Ascending aorta (tissue), 2 donors: ENCODE measurements at regions not wholly inside any gene's neighbourhood (a gene's known extent, or its start where the extent isn't known, plus 50 kb on each side); places are given as distances from the start of the nearest gene placed in this dataset.

Experiments used
- DNase-seq, 2 donors: peaks; one replicate each; pipeline ENCODE4 v3.0.0-alpha.2; 2019; ENCODE audit warnings: low spot score in 2 of 2
- H3K27ac ChIP-seq, 2 donors: fragments of 200-600 bp; sonication (generic); one replicate each; pipeline ENCODE4 v1.5.1; 2016 to 2017; ENCODE audit warnings: mild to moderate bottlenecking in 1 of 2
- H3K27me3 ChIP-seq: fragments of 200-600 bp; sonication (generic); one replicate; pipeline ENCODE4 v1.5.1; 2017
- H3K36me3 ChIP-seq, 2 donors: fragments of 200-600 bp; sonication (generic); one replicate each; pipeline ENCODE4 v1.5.1; 2016
- H3K4me1 ChIP-seq, 2 donors: fragments of 200-600 bp; sonication (generic); one replicate each; pipeline ENCODE4 v1.5.1; 2016 to 2017; ENCODE audit warnings: mild to moderate bottlenecking in 1 of 2
- H3K4me3 ChIP-seq, 2 donors: fragments of 200-600 bp; sonication (generic); one replicate each; pipeline ENCODE4 v1.5.1; 2016 to 2017; ENCODE audit warnings: mild to moderate bottlenecking in 1 of 2
- H3K9me3 ChIP-seq, 2 donors: fragments of 200-600 bp; sonication (generic); one replicate each; pipeline ENCODE4 v1.5.1; 2016
- CTCF ChIP-seq, 3 experiments: fragments of 200-600 bp in 2 of 3; fragments of 450-650 bp in 1 of 3; sonication (generic) in 2 of 3; IDR thresholded peaks; one replicate each; pipeline ENCODE4 v1.5.1; 2016 to 2019; ENCODE audit warnings: antibody characterized with exemption in 3 of 3, mild to moderate bottlenecking in 1 of 3, moderate library complexity in 1 of 3
- intact Hi-C: fragments of 100-400 bp; cut with DNase I; formaldehyde crosslinking; loops from one replicate; pipeline ENCODE4 v1.15.1; 2023

DNA sequence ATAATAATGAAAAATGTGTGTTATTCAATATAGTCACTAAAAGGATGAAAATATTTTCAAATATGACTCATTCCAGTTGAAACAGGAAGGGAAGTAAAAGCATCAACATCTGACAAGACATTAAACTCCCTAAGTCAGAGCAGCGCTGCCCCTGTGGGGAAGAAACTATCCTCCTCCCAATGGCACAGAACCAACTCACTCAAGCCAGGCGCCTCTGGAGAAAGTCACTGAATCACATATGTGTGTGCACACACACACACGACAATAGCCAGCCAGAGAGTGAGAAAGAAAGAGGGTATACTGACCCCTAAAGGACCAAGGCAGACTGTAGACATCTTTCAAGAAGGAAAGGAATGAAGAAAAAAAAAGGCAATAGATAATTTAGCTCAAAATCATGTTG lies 126.9 kb downstream of the SETD4 start:
- H3K27ac ChIP-seq, result peak overlapping the region; percentile 30 to 44
- DNase-seq, result peak; percentile 34 to 81
- no peaks in the 10 kb centered on the region for H3K36me3 ChIP-seq
- H3K27me3 ChIP-seq, result no peaks in the 10 kb centered on the region
- TF ChIP-seq CTCF (IDR thresholded peaks at IDR 0.05), result peak in 1 of 3 experiments; percentile 15
- no peaks in the 10 kb centered on the region for H3K4me1 ChIP-seq
- H3K4me3 ChIP-seq, result no peak overlapping the region
- intact Hi-C loops, result no loop called here
- H3K9me3 ChIP-seq, result no peaks in the 10 kb centered on the region

- peak; percentile 23 to 72 for DNase-seq
- Histone ChIP-seq H3K36me3 (no peaks in the 10 kb centered on the region), H3K27me3 (no peaks in the 10 kb centered on the region), H3K27ac (peak overlapping the region; percentile 30 to 44), H3K4me1 (no peaks in the 10 kb centered on the region), H3K9me3 (no peaks in the 10 kb centered on the region), H3K4me3 (no peak overlapping the region)
- no peak for TF ChIP-seq CTCF (IDR thresholded peaks at IDR 0.05)
- intact Hi-C loops, result no loop called here
Measured at GRCh38 chr21:35932232-35932911, 128.0 kb downstream of the SETD4 start.

- Histone ChIP-seq H3K4me1 (no peaks in the 10 kb centered on the region), H3K27me3 (no peaks in the 10 kb centered on the region), H3K36me3 (no peaks in the 10 kb centered on the region), H3K27ac (no peak overlapping the region), H3K4me3 (no peak overlapping the region), H3K9me3 (no peaks in the 10 kb centered on the region)
- intact Hi-C loops, result no loop called here
- TF ChIP-seq CTCF (IDR thresholded peaks at IDR 0.05), result no peak
- DNase-seq, result no peak
Measured at GRCh38 chr21:35929901-35930300, 130.4 kb downstream of the SETD4 start.

- no peak for TF ChIP-seq CTCF (IDR thresholded peaks at IDR 0.05)
- H3K9me3 ChIP-seq, result no peaks in the 10 kb centered on the region
- H3K36me3 ChIP-seq, result no peaks in the 10 kb centered on the region
- no peak overlapping the region for H3K27ac ChIP-seq
- no peaks in the 10 kb centered on the region for H3K27me3 ChIP-seq
- intact Hi-C loops, result no loop called here
- DNase-seq, result no peak
- H3K4me1 ChIP-seq, result no peaks in the 10 kb centered on the region
- H3K4me3 ChIP-seq, result no peak overlapping the region
Measured at GRCh38 chr21:35927262-35927661, 133.1 kb downstream of the SETD4 start.

DNA sequence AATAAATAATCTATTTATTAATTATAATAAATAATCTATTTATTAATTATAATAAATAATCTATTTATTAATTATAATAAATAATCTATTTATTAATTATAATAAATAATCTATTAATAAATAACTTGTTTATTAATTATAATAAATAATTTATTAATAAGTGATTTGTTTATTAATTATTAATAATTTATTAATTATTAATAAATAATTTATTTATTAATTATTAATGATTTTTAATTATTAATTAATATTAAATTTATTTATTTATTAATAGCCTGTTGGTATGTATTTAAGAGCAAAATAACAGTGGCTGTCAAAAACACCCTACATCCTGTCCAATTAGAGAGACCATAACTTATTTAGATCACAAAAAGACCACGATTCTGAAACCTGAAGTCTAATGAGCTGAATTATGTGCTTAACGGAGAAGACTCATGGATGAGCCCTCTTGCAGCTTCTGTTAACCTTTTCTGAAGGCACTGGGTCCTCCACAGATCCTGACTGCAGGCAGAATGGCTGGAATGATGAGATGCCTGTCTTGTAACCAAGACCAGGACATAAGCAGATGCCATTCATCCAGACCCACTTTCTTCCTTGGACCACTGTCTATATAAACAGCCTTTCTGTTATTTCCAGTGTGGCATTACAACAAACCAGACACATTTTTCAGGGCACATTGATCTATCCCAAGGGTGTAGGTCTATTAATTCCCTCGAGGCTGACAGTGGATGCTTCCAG lies 134.2 kb downstream of the SETD4 start:
- DNase-seq, result no peak
- no peak for TF ChIP-seq CTCF (IDR thresholded peaks at IDR 0.05)
- Histone ChIP-seq H3K36me3 (no peaks in the 10 kb centered on the region), H3K9me3 (no peaks in the 10 kb centered on the region), H3K4me3 (no peak overlapping the region), H3K4me1 (no peaks in the 10 kb centered on the region), H3K27me3 (no peaks in the 10 kb centered on the region), H3K27ac (no peak overlapping the region)
- intact Hi-C loops, result no loop called here
